ENCODE measurements at regions not wholly inside any gene's neighbourhood (a gene's known extent, or its start where the extent isn't known, plus 50 kb on each side); places are given as distances from the start of the nearest gene placed in this dataset.
"Not testable (repeated sequence)": the region's sequence is repeated elsewhere in the genome, so short reads cannot be mapped to it uniquely, and the experiment has no call there.

DNA sequence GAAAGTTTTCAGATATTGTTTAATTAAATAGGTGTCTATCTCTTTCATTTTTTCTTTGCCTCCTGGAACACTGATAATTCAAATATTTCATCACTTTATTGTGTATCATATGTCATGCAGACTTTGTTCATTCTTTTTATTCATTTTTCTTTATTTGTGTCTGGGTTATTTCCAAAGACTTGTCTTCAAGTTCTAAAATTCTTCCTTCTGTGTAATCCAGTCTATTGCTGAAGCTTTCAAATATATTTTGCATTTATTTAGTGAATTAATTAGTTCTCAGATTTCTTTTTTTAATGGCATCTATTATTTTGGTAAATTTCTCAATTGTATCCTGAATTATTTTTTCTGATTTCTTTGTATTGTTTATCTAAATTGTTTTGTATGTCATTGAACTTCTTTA is 70.1 kb downstream of the ZNF330 start:
- DNase-seq (ENCODE audit: low read depth): no peak

DNA sequence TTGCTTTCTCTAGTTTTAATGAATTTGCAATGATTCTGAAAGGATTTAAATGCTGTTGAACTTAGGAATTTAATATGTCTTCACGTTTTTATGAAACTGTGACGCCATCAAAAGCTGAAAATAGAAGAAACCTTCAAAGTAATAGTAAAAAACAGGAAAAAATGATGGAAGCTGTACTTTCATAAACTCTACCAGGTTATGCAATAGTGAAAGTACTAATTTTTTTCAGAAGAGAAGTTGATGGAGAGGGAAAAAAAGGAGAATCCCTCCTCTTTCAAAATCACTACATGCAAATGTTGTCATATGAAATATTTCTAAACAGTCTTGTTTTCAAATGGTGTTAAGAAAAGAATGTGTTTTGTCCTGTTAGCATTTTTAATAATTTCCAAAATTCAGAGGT is 73.6 kb downstream of the ZNF330 start:
- no peak for DNase-seq (ENCODE audit: low read depth)

DNA sequence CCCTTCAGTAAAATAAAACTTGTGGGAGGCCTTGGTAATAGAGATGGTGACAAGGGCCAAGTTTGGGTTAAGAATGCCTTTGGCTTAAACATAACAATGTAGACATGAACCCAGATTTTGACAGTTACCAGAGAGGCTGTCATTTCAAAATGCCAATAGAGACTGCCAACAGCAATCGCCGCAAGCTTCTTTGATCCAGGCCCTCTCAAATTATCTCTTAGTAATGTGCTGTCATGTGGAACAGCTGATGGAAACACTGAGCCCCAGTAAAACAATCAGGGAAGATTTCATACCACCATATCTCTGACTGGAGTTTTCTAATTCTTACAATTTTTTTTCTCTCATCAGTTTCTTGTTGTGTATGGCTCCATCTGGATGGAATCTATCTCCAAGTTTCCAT is 80.5 kb downstream of the ZNF330 start:
- no peak for DNase-seq (ENCODE audit: low read depth)

DNA sequence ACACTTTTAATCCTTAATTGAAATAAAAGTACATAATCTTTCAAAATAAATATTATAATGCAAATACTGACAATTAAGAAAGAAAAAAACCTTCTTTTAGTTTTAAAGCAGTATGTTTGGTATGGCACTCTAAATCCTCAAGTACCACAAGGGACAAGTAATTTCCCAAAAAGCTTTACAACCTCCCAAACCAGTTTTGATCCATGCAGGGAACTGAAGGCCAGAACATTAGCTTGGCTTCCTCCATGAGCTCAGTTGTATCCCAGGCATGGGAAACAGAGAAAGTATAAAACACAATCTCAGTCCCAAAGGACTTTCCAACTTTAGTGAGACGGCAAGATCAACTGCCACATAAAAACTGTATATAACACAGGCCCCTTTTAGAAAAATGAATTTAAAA is 82.2 kb downstream of the ZNF330 start:
- no peak for DNase-seq (ENCODE audit: low read depth)

DNA sequence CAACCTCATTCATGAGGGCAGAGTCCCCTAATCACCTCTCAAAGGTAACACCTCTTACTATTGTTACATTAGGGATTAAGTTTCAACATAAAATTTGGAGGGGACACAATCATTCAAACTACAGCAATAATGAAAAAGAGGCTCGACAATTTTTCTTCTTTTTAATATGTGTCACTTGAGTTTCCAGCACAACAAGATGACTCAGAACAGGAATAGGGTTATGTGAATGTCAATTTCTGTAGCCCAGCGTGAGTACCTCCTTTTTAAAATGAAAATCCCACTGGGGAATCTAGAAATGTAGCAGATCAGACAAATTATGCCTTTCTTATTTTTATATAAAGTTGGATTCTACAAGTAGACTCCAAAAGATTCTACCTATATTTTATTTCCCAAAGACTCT is 83.7 kb downstream of the ZNF330 start:
- no peak for DNase-seq (ENCODE audit: low read depth)

DNA sequence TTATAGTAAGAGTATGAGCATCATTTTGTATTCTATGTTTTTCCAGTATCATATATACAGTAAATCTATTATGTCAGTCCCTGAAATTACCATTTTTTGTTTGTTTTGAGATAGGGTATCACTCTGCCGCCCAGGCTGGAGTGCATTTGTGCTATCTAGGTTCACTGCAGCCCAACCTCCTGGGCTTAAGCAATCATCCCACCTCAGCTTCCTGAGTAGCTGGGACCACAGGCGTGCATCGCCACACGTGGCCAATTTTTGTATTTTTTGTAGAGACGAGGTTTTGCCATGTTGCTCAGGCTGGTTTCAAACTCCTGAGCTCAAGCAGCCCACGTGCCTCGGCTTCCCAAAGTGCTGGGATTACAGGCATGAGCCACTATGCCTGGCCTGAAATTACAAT is 85.6 kb downstream of the ZNF330 start:
- no peak for DNase-seq (ENCODE audit: low read depth)

DNA sequence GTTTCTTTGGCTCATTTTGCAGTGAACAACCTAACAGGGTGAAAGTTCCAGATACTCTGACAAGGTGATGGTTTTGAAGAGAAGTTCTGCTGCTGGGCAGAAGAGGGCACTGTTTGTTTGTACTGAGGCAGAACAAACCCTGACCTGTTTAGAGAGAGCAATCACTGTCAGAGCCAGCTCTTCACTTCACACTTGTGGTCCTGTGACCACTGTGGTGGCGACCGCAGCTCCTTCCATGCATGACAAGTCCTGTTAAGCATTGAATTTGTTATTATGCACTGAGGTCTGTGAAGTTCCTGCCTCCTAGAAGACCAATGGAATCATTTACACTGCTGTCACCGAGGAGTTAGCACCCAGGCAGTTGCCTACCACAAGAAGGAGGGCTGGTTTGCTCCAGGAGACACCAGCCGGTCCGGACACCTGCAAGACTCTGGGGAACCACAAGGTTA is 86.6 kb downstream of the ZNF330 start:
- peak; percentile 44 for DNase-seq (ENCODE audit: low read depth)

DNA sequence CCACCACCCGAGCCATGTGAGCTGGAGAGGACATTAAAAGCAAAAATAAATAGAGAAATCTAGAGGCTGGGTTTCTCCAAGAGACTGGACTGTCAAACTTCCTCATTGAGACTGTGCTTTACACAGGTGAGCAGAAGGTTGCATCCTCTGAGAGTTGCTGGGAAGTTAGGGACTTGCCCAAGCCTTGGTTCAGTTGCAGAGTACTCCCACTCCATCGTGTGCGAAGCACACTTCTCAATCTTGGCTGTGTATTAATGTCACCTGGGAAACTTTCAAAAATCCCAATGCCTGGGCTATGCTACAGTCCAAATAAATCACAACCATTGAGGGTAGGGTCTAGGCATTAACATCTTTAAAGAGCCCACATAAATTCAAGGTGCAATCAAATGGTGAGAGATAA is 89.2 kb downstream of the ZNF330 start:
- no peak for DNase-seq (ENCODE audit: low read depth)

DNA sequence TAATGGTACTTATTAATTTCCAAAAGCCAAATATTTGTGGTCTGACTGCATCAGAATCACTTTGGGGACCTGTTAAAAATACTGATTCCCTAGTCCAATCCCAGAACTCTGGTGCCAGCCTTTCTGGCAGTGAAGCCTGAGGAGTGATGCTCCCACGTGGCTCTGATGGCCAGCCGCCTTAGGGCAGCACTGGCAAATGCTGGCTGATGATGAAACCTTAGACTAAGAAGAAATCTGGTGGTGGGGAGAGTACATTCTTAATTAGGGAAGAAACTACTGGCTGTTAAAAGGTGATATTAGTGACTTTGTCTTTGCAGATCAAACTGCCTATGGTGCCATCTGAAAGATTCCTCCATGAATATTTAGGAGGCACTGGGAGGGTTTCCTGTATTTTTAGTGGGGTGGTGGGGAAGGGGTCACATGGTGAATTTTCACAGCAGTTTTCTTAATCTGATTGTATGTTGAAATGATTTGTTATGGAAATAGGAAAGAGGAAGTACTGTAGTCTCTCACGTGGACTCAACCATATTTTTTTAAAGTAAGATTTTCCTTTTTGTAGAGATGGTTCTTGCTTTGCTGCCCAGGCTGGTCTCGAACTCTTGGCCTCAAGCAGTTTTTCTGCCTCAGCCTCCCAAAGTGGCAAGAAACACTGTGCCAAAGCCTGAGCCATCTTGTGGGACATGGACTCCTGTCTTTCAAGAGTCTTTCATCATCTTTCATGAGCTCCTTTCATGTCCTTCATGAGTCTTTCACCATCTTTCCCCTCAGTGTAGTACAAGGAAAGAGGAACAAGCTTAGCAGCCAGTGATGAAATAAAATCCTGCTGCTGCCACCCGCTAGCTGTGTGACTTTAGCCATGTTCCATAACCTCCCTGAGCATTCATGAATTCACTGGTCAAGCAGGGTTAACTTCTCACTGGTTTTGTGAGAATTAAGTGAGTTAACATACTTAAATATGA is 90.8 kb downstream of the ZNF330 start:
- DNase-seq (ENCODE audit: low read depth): no peak

DNA sequence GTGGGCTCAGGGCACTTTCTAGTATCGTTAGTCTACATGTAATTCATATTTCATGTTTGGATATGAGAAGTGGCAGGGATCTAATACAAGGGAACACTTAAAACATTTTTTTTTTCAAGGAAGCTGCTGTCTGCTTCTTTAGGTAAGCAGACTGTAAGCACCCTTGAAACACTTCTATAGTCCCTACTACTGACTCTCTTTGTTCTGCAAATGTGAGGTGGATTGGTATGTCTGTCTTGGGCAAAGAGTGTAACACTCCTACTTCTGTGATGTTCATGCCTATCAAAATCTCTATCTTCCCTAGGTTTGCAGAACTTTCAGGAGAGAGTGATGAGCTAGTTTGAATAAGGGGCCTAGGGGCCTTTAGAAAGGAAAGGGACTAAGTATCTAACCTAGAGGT is 93.9 kb downstream of the ZNF330 start:
- DNase-seq (ENCODE audit: low read depth): no peak

DNA sequence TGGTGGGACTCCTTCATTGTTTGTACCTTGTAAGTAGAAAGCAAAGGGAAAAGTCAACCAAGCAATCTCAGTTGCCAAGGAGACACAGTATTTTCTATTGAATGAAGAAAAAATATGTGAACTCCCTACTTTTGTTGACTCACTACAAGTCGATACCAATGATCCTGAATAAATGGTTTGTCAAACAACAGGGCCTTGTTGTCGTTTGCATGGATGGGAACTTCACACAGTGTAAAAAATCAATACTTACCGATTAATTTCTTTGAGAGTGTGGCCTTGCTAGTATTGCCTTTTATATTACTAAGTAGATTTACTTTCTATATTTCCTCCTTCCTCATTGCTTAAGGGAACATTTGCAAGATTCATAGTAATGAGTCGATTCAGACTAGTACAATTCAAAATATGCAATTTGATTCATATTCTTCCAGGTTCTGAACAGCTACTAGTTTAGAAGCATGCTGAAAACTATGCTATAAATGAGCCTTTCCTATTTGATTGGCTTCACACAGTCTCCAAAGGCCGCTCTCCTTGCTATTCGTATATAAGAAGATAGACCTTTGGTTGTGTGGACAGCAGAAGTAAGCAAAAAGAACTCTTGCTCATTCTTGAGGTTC is 108.0 kb downstream of the ZNF330 start:
- no peak for DNase-seq (ENCODE audit: low read depth)

DNA sequence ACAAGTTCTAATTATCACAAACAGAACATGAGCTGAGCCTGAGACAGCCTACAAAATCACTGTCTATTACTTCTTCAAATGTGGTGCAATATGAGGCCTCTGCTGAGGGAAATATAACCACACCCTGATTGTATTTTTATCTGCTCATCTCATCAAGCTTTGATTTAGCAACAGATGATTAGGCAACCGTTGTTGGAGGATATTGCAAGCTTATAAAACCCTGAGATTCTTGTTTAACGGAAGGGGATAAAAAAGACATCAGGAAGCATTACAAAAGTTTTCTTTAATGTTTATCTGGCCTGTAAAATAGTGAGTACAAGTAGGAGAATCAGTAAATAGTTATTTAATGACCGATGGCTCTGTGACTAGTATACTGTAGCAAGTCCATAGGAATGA is 108.5 kb downstream of the ZNF330 start:
- DNase-seq (ENCODE audit: low read depth): peak; percentile 91

DNA sequence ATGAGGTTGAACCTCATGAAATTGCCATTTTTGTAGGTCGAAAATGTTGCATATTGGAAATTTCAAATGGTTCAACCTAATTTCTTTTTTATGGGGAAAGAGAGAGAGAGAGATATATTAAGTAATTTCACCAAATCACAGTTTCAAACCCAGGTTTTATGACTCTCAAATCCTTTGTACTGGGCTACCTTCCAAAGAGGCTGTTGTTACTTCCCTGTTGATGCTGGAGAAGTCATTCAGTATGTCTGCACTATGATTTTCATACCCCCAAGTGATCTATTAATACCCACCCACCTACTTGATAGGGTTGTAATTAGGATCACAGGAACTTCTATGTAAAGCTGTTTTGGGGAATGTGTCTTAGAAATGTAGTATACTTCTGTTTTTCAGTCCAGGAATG is 109.9 kb downstream of the ZNF330 start:
- DNase-seq (ENCODE audit: low read depth): no peak

DNA sequence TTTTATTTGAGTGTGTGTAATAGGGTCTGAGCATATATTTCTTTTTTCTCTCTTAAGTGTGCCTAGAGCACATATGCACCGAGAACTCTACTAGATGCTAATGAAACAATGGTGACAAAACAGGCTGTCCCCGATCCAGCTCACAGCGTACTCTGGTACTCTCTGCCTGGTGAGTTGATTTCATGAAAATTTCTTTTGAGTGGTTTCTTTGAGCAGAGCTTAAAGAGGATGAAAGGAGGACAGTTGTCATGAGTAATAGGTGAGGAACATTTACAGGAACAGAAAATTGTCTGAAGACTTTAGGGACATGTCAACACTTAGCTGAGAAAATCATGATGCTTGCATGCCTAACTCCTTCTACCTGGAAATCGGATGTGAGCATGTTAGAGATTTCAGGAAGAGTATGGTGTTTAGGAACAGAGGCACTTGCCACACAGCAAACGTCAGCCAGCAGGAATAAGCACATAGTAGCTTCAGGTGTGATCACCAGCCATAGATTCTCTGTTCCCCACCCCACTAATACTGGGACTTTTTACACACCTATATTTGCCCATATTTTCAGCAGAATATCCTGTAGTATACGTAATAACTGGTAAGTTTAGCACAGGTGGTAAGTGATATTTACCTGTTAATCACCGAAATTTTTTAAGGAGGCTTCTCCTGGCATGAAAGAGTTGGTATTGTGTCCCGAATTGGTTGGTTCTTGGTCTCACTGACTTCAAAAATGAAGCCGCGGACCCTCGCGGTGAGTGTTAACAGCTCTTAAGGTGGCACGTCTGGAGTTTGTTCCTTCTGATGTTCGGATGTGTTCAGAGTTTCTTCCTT is 111.1 kb downstream of the ZNF330 start:
- DNase-seq (ENCODE audit: low read depth): no peak

DNA sequence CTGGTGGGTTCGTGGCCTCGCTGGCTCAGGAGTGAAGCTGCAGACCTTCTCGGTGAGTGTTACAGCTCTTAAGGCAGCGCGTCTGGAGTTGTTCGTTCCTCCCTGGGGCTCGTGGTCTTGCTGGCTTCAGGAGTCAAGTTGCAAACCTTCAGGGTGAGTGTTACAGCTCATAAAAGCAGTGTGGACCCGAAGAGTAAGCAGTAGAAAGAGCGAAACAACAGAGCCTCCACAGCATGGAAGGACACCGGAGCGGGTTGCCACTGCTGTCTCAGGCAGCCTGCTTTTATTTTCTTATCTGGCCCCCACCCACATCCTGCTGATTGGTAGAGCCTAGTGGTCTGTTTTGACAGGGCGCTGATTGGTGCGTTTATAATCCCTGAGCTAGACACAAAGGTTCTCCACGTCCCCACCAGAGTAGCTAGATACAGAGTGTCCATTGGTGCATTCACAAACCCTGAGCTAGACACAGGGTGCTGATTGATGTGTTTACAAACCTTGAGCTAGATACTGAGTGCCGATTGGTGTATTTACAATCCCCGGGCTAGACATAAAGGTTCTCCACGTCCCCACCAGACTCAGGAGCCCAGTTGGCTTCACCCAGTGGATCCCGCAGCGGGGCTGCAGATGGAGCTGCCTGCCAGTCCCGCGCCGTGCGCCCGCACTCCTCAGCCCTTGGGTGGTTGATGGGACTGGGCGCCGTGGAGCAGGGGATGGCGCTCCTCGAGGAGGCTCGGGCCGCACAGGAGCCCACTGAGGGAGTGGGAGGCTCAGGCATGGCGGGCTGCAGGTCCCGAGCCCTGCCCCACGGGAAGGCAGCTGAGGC is 111.9 kb downstream of the ZNF330 start:
- not testable (repeated sequence) for DNase-seq (ENCODE audit: low read depth)

DNA sequence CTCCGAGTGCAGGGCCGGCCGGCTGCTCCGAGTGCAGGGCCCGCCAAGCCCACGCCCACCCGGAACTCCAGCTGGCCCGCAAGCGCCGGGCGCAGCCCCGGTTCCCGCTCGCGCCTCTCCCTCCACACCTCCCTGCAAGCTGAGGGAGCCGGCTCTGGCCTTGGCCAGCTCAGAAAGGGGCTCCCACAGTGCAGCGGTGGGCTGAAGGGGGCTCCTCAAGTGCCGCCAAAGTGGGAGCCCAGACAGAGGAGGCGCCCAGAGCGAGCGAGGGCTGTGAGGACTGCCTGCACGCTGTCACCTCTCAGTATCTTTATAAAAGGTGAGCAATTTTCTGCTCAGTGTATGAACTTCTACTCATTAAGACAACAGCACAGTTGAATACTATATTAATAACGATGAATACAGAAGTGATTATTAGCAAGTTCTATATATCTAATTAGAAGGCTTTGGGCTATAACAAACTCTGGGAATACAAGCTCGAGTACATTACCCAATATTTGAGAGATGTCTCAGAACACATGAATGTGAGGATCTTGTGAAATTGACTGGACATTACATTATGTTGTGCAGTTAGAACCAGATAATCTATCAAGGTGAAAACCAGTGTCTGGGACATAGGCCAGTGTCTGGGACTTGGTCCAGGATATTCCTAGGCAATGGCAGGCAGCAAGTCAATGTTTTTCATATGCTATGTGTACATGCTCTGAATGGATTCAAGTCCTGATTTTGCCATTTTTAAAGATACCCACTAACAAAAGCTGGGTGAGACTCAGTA is 112.9 kb downstream of the ZNF330 start:
- DNase-seq (ENCODE audit: low read depth): peak; percentile 82

DNA sequence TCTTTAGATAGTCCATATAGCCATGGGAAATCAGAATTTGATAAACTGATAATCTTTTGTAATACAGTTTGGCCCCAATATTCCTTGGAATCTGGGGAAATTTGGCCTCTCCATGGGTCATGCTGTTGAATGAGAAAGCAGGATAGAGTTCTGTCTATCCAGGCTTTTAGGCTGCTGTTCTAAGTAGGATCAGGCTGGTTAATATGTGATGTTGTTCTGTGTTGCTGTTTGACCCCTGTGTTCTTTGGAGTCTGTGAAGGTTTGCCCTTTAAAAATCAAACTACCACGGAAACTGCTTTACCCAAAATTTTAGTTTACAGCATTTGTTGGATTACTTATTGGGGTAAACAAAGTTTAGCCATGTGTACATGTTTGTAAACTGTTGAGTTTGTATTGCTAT is 114.5 kb downstream of the ZNF330 start:
- DNase-seq (ENCODE audit: low read depth): no peak

DNA sequence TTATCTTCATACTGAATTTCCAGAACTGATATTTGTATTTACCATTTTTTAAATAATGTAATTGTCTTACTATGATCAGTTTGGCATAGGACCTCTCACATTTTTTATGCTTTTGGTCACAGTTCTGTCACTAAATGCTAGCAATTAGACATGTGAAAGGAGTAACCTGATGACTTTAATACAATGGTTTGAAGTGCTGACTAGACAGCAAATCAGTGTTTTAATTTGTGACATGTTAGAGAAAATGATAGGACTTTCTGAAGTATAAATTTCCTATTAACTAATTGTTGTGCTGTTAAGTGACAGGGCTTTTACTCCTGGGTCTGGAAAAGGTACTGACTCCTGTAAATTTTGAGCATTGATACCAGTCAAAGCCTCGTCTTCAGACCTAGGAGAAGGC is 117.5 kb downstream of the ZNF330 start:
- no peak for DNase-seq (ENCODE audit: low read depth)

DNA sequence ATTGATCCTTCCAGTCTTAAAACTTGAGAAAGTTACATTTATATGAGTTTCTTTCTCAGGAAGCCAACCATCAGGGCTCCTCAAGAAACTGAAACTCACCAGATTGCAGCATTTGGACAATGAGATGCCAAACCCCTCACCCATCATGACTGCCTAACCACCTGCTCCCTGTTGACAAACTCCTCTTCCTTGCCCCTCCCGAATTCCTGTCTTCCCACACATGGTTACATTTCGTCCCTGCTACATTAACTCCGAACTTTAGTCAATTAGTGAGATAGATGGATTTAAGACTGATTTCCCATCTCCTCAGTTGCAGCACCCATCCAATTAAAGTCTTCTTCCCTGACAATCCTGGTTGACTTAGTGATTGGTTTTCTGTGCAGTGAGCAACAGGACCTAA is 118.7 kb downstream of the ZNF330 start:
- DNase-seq (ENCODE audit: low read depth): no peak

DNA sequence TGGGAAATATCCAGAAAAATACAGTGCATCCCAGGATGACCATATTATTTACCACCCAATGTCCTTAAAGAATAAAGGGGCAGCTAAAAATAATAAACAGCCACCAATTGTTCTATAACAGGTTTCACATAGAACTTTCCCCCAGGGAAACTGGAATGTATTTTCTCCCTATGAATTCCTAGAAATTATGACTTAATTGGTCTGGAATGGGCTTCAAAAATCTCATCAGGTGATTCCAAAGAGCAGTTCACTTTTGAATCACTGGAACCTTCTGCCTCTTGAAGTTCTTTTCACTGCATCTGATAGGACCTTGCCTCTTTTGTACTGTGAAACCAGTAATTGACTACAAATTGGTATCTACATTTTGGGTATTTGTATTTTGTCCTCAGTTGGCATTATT is 119.3 kb downstream of the ZNF330 start:
- no peak for DNase-seq (ENCODE audit: low read depth)

DNA sequence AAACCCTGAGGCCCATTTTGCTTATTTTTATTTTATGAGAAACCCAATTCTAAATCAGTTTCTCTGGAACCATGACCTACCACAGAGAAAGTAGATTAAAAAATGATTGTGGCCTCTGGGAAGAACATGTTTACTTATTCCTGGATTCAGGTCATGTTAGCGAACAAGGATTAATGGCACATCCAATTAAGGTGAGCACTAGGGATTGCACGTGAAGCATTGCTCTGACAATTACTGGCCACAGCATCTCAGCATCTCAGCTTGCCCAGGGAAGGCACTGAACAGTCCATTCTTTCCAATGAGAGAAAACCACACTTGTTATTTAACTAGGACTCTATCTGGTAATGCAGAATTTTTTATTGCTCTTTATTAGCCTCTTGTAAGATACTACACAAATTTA is 119.8 kb downstream of the ZNF330 start:
- no peak for DNase-seq (ENCODE audit: low read depth)
